ENCODE measurements at regions not wholly inside any gene's neighbourhood (a gene's known extent, or its start where the extent isn't known, plus 50 kb on each side); places are given as distances from the start of the nearest gene placed in this dataset.

DNA sequence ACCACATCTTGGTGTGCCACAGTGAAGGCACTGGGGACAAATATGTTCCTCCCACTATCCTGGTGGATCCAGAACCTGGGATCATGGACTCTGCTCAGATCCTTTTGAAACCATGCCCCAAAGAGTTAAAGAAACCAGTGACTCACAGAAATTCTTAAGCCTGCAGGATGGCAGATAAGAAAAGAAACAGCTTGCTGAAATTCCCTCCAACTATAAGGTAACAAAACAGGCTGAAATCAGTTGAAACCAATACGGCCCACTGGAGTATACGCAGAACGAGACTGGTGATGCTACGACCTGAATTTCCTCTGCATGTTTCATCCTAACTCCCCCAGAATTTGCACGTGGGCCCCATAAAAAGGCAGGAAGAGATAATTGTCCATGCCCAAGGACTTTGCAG lies 209.6 kb downstream of the TJP1 start:
- TF ChIP-seq, protein P1, sequence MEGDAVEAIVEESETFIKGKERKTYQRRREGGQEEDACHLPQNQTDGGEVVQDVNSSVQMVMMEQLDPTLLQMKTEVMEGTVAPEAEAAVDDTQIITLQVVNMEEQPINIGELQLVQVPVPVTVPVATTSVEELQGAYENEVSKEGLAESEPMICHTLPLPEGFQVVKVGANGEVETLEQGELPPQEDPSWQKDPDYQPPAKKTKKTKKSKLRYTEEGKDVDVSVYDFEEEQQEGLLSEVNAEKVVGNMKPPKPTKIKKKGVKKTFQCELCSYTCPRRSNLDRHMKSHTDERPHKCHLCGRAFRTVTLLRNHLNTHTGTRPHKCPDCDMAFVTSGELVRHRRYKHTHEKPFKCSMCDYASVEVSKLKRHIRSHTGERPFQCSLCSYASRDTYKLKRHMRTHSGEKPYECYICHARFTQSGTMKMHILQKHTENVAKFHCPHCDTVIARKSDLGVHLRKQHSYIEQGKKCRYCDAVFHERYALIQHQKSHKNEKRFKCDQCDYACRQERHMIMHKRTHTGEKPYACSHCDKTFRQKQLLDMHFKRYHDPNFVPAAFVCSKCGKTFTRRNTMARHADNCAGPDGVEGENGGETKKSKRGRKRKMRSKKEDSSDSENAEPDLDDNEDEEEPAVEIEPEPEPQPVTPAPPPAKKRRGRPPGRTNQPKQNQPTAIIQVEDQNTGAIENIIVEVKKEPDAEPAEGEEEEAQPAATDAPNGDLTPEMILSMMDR (conservative IDR thresholded peaks at IDR 0.05): no peak
- no peak for TF ChIP-seq ZFX (IDR thresholded peaks at IDR 0.05)

All from C4-2B (cell line).